Cardiac muscle cell (in vitro differentiated cells and primary cell): ENCODE measurements at regions not wholly inside any gene's neighbourhood (a gene's known extent, or its start where the extent isn't known, plus 50 kb on each side); places are given as distances from the start of the nearest gene placed in this dataset.

Experiments
- DNase-seq, 2 donors: peaks; one replicate each; pipeline versions ENCODE4 v3.0.0 to v3.0.0-alpha.2; 2010 to 2017; ENCODE audit warnings: low read depth in 1 of 2, low spot score in 1 of 2
- H3K27ac ChIP-seq: fragments of 200-600 bp; sonication (generic); 2 replicates; pipeline ENCODE4 v1.5.1; 2016
- H3K27me3 ChIP-seq: fragments of 200-600 bp; sonication (generic); 2 replicates; pipeline ENCODE4 v1.6.0; 2016; ENCODE audit warnings: control low read depth
- H3K36me3 ChIP-seq: fragments of 200-600 bp; sonication (generic); 2 replicates; pipeline ENCODE4 v1.5.1; 2016; ENCODE audit warnings: control low read depth
- H3K4me1 ChIP-seq: fragments of 200-600 bp; sonication (generic); 2 replicates; pipeline ENCODE4 v1.8.1; 2017; ENCODE audit warnings: low read depth, mild to moderate bottlenecking, mixed run types
- H3K4me3 ChIP-seq: fragments of 200-600 bp; sonication (generic); 2 replicates; pipeline ENCODE4 v1.5.1; 2016; ENCODE audit warnings: mild to moderate bottlenecking
- H3K9me3 ChIP-seq: fragments of 200-600 bp; sonication (generic); 2 replicates; pipeline ENCODE4 v1.5.1; 2017; ENCODE audit warnings: low read depth, mild to moderate bottlenecking, control low read depth
- TF ChIP-seq, protein P1 (sequence below): IDR thresholded peaks from 2 replicates; pipeline ENCODE4 v1.5.1; 2012; ENCODE audit warnings: low read depth, mild to moderate bottlenecking, low read length

DNA sequence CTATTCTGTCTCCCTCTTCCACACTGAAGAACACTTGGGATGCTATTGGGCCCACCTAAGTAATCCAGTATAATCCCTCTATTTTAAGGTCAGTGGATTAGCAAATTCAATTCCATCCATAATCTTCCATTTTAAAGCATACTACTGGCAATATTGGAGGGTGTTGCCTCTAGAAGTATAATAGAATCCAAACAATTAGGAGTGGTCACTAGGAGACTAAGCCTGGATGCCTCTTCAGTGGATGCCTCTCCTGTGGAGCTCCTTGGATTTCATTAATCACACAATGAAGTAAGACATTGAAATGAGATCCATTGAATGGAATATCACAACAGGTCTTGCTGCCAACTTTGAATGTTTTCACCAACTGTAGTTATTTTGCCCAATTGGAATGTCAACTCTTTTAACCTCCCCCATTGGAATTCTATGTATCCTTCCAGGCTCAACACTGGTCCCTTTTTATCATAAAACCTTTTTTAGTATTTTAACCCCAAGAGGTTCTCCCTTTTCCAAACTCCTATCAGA is 311.6 kb downstream of the PLK2 start:
- Histone ChIP-seq H3K9me3 (no peaks in the 10 kb centered on the region), H3K27me3 (no peaks in the 10 kb centered on the region), H3K4me3 (no peak overlapping the region), H3K36me3 (no peaks in the 10 kb centered on the region), H3K4me1 (no peaks in the 10 kb centered on the region), H3K27ac (no peak overlapping the region)
- TF ChIP-seq, protein P1, sequence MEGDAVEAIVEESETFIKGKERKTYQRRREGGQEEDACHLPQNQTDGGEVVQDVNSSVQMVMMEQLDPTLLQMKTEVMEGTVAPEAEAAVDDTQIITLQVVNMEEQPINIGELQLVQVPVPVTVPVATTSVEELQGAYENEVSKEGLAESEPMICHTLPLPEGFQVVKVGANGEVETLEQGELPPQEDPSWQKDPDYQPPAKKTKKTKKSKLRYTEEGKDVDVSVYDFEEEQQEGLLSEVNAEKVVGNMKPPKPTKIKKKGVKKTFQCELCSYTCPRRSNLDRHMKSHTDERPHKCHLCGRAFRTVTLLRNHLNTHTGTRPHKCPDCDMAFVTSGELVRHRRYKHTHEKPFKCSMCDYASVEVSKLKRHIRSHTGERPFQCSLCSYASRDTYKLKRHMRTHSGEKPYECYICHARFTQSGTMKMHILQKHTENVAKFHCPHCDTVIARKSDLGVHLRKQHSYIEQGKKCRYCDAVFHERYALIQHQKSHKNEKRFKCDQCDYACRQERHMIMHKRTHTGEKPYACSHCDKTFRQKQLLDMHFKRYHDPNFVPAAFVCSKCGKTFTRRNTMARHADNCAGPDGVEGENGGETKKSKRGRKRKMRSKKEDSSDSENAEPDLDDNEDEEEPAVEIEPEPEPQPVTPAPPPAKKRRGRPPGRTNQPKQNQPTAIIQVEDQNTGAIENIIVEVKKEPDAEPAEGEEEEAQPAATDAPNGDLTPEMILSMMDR: no peak
- no peak for DNase-seq

DNA sequence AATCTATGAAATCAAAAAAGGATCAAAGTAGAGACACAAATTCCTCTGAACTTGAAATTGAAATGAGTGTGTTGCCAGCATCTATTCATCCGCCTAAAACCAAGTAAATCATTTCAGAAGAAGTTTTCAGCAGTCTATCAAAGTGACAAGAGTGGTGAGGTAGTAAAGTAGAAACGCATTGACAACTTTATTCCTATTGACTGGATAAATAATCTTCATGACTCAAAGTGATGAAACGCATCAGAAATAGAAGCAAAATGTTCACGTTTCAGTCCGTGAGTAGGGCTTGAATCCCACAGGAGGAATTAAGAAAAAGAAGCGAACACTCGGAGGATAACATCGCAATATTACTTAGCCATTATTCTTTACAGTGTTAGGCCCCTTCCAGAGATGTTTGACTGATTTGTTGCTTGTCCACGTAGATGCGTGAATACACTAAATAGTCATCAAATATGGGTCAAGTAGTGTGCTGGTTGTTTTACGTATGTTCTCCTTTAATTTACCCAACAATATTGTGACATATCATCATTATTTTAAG is 314.4 kb downstream of the PLK2 start:
- Histone ChIP-seq H3K27me3 (no peaks in the 10 kb centered on the region), H3K4me1 (no peaks in the 10 kb centered on the region), H3K4me3 (no peak overlapping the region), H3K36me3 (no peaks in the 10 kb centered on the region), H3K27ac (no peak overlapping the region), H3K9me3 (no peaks in the 10 kb centered on the region)
- no peak for DNase-seq
- TF ChIP-seq, protein P1: no peak

DNA sequence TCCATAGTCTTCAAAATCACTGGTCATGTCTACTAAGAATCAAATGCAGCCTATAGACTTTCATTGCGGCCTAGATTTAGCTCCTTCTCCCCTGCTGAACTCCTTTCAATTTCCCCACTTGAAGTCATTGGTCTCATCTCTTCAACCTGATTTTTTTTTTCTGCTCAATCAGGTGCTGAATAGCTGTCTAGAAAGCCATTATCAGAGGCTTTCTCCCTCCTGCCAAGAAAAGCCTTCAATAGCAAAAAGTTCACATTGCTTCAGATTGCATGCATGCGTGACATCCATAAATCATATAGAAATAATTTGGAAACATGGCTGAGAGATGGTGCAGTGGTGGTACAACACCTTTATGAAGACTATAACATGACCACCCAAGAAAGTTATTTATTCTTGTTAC is 316.2 kb downstream of the PLK2 start:
- TF ChIP-seq, protein P1: no peak
- DNase-seq: no peak
- no peaks in the 10 kb centered on the region for H3K4me1 ChIP-seq
- no peaks in the 10 kb centered on the region for H3K27me3 ChIP-seq
- H3K27ac ChIP-seq: no peak overlapping the region
- no peaks in the 10 kb centered on the region for H3K9me3 ChIP-seq
- no peaks in the 10 kb centered on the region for H3K36me3 ChIP-seq
- no peak overlapping the region for H3K4me3 ChIP-seq

DNA sequence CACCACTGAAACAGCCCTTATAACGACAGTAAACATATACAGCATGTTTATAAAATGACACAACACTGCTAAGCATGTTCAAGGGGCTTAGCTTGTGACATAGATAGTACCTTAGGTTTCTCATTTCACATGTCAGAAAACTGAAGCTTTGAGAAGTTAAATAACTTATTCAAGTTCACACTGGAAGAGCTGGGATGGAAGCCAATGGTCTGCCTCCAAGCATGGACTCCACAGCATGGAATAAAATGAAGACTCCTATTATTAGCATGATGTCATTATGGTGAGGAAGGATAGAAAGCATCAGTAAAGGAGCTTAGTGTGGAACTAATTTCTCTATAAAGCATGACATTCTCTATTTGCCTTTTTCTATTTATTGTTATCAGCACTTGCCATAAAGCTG is 316.7 kb downstream of the PLK2 start:
- no peak overlapping the region for H3K4me3 ChIP-seq
- H3K4me1 ChIP-seq: no peaks in the 10 kb centered on the region
- no peaks in the 10 kb centered on the region for H3K9me3 ChIP-seq
- DNase-seq: no peak
- H3K27ac ChIP-seq: no peak overlapping the region
- TF ChIP-seq, protein P1: no peak
- H3K27me3 ChIP-seq: no peaks in the 10 kb centered on the region
- no peaks in the 10 kb centered on the region for H3K36me3 ChIP-seq

DNA sequence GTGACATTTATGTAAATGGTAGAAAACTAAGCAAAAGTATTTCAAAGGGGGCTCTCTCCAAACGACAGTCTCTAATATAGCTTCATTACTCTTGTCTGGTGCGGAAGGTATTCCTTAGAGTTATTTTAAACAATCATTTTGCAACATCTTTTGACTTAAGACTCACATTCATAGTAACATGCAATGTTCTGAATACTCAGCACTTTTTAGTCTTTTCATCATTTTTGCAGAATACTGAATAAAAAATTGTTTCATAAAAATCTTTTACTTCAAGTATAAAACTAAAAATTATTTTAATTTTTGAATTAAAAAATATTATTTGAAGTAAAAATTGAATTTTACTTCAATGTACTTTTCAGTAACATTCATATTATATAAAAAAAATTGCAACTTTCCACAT is 321.1 kb downstream of the PLK2 start:
- no peak for DNase-seq
- no peaks in the 10 kb centered on the region for H3K9me3 ChIP-seq
- H3K27ac ChIP-seq: no peak overlapping the region
- H3K4me3 ChIP-seq: no peak overlapping the region
- H3K36me3 ChIP-seq: no peaks in the 10 kb centered on the region
- TF ChIP-seq, protein P1: no peak
- no peaks in the 10 kb centered on the region for H3K4me1 ChIP-seq
- no peaks in the 10 kb centered on the region for H3K27me3 ChIP-seq
